Activated CD4-positive, alpha-beta T cell treated with anti-CD3 and anti-CD28 coated beads, Interleukin-10, Interleukin-2, amounts not matched to agents 100 ng/mL and 50 ng/mL, durations not matched to agents 16 hours and 8 hours (primary cell): ENCODE measurements at regions not wholly inside any gene's neighbourhood (a gene's known extent, or its start where the extent isn't known, plus 50 kb on each side); places are given as distances from the start of the nearest gene placed in this dataset.
A peak's percentile ranks its signal among the peaks of the same experiment; 100 is the strongest.
"Not testable (repeated sequence)": the region's sequence is repeated elsewhere in the genome, so short reads cannot be mapped to it uniquely, and the experiment has no call there.

Experiments
- DNase-seq: peaks from one replicate; pipeline ENCODE4 v3.0.0-alpha.2; 2020

DNA sequence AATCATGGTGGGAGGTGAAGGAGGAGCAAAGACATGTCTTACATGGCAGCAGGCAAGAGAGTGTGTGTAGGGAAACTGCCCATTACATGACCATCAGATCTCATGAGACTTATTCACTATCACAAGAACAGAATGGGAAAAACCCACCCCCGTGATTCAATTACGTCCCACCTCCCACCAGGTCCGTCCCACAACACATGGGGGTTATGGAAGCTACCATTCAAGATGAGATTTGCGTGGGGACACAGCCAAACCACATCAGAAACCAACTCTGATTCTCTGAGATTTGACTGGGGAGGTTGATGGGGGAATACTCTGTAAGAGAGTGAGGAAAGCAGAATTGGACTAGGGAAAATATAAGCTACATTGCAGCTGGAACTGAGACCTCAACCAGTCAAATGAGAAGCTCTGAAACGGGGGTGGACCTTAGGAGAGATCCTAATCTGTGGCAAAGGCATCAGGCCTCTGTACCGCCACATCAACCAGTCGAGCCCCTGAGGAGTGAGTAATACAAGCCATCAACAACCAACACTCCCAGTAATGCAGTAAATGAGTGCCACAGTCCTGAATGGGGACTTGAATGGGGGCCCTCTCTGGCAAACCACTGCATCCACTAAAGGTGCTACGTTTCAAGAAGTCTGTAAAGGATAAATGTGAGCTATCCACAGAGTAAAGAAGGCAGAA lies 207.9 kb upstream of the GADL1 start:
- DNase-seq: peak; percentile 45

DNA sequence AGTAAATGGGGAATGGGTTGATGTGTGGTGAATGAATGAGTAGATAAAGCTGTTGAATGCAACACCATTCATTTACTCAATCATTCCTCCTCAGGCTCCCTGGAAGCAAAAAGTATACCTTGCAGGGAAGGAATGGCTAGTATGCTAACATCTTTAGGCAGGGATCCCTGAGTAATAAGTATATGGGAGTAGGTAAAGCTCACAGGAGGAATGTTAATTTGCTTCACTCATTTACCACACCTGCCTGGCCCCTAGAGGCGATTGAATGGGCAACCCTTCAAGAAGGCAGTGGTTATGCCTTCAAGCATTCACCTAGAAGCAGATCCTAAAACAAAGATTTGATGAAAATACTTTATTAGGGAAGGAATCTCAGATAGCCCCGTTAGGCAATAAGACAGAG lies 208.7 kb upstream of the GADL1 start:
- no peak for DNase-seq

DNA sequence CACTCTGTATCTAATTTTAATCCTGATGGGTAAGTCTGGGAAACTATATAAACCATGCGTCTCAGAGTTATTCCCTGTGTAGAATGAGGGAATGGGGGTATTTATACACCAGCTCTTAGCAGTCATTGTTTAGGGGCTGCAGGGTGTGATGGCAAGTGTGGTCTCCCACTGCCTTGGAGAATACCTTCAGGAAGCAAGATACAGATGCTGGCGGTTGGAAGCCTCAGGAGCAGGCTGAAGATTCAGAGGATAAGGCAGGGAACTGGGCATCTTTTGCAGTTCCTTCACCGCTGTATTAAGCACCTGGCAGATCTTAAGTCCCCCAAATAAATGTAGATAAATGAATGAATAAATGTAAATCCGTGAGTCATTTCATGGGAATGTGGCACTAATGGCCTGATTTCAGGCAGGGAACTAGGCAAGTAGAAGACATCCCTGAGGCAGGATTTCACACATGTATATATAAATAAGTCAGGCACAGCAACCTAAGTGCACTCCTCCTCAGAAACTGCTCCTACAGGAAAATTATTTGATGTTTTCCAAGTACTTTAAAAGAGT lies 209.2 kb upstream of the GADL1 start:
- DNase-seq: no peak

DNA sequence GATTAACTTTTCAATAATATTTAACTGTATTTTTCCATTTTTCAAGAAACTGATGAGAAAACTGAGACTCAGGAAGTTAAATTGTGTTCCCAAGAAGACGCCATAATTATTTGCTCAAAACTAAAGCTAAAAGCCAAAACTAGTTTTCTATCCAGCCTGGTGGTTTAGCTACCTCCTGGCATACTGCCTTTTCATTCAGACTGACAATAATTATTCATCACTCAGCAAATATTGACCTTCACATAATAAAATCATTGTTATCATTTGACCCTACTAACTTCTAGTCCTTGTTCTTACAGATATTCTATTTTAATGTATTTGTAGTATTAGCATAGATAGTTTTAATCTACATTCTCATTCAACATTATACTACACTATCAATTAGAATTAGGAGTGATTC lies 210.6 kb upstream of the GADL1 start:
- DNase-seq: no peak

DNA sequence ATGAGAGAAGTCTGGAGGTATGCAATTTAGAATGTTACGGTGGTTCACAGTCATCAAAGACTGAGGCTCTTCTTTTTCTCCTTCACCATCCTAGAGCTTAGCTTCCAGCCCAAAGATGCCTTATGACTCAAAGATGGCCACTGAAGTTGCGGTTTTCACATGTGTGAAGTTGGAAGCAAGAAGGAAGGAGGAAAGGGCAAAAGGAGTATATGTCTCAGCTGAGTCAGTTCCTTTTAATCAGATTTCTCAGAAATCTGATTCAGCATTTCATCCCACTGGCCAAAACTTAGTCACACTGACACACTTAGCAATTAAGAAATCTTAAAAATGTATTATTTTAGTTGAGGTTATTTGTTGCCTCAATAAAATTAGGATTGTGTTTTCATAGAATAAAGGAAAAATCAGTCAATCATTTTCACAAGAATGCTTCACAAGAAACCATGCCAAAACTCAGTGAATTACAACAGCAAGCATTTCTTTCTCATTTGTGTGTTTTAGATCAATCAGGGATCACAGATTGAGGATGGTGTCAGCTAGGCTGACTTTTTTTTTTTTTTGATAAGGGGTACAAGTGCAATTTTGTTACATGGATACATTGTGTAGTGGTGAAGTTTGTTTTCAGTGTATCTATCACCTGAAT lies 211.1 kb upstream of the GADL1 start:
- peak; percentile 86 for DNase-seq

DNA sequence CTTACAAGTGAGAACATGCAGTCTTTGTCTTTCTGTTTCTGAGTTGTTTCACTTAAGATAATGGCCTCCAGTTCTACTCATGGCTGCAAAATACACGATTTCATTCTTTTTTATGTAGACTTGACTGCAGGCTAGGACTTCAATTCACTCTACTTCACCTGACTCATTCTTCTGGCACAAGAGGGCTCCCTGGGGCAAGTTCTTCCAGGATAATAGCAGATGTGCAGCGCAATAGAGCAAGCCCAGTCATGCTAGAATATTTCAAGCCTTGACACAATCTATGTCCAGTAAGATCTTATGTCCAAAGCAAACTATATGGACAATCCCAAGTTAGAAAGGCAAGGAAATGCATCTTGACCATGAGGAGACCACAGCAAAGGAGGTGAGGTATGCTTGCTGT lies 211.7 kb upstream of the GADL1 start:
- DNase-seq: no peak

DNA sequence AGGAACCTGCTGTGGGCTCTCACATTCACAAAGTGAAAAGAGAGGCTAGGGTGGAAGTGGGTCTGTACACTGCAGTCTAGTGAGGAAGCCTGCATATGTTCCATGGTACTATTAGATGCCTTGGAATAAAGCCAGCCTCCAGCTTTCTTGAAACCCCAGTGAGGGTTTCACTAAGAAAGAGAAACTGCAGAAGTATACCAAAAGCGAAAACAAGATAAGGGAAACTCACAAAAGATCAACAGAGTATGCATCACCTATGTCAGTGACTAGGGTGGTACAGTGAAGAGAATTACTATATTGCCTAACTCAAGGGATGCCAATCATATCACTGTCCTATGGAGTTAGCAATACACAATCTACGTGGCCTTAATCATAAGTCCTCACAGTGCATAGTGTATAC lies 212.5 kb upstream of the GADL1 start:
- DNase-seq: peak; percentile 64

DNA sequence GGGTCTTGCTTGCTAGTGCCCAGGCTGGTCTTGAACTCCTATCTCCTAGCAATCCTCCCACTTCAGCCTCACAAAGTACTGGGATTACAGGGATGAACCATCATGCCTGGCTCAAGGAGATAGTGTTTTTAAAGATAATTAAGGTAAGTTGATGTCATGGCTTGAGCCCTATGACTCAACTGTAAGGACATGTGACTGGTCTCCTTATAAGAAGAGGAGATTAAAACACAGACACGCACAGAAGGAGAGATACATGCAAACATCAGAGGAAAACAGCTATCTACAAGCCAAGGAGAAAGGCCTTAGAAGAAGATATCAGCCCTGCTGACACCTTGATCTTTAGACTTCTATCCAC lies 220.4 kb upstream of the GADL1 start:
- DNase-seq: no peak

DNA sequence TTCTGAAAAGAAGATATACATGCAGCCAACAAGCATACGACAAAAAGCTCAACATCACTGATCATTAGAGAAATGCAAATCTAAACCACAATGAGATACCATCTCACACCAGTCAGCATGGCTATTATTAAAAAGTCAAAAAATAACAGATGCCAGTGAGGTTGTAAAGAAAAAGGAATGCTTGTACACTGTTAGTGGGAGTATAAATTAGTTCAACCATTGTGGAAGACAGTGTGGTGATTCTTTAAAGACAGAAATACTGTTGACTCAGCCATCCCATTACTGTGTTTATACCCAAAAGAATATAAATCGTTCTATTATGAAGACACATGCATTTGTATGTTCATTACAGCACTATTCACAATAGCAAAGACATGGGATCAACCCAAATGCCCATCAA lies 221.1 kb upstream of the GADL1 start:
- DNase-seq: not testable (repeated sequence)

DNA sequence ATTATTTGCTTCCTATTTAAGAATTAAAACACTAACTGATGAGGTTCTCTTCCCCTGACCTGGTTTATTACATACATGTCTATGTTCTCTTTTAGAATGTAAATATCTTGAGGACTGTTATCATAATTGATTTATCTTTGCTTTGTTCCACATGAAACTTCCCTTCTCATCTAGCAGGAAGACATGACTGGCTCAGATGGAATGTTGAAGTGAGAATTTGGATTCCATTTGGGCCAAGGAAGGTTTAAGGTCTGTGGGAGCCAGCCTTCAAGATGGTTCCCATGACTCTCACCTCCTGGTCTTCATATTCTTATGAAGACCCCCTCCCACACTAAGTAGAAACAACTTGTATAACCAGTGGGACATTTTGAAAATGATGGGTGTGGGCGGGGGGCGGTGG lies 222.2 kb upstream of the GADL1 start:
- DNase-seq: no peak

DNA sequence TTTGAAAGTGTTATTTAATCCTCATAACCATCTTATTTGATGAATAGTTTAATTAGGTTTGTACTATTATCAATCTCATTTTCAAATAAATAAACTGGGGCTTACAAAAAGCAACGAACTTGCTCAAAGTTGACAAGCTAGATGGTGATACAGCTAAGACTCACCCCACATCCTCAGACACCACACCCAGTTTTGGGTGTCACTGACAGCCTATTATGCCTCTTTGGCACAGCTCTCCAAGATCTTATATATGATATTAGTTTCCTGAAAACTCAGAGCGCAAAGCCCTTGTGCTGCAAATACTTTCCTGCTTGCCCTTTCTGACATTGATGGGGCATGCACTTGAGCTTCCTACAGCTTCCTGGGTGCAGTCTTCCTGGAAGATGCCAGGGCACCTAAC lies 223.4 kb upstream of the GADL1 start:
- no peak for DNase-seq

DNA sequence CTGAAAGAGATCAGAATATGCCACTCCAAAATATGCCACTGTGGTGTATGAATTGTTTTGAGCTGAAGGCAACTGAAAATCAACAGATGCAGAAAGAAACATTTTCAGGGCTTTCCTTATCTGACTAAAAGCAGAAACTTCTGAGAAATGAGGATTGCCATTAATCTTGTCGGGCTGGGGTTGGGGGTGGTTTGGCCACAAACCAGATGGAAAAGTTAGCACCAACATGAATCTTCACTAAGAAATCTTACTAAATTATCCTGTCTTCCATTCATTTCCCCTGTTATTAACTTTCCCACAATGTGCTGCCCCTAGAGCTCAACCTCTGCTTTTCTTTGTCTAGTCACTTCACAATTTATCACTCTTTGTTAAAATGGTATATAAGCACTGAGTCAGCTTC lies 229.9 kb upstream of the GADL1 start:
- DNase-seq: no peak

DNA sequence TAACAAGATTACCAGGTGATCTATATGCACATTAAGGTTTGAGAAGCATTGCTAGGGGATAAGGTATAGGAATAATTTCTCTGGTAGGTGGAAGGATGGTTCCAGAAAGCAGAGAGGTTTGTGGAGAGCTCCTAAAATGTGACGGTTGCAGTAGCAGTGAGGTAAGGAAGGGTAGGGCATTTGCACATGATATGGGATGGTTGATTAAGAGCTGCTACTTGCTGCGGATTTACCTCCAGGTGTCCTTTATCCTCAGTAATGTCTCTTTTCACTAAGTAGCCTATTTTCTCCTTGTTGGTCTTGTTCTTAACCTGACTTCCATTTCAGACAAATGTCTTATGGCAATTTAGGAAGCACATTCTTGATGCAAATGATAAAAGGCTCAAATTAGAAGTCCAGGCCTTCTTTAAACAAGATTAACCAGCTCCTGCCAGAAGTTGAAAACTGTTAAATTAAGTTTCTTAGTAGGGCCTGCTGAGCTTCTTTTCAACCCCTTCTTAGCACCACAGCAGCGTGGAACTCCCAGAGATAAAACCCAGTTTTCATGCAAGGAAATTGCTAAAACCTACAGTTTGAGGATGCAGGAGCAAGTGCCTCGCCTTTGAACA lies 231.1 kb upstream of the GADL1 start:
- DNase-seq: no peak

DNA sequence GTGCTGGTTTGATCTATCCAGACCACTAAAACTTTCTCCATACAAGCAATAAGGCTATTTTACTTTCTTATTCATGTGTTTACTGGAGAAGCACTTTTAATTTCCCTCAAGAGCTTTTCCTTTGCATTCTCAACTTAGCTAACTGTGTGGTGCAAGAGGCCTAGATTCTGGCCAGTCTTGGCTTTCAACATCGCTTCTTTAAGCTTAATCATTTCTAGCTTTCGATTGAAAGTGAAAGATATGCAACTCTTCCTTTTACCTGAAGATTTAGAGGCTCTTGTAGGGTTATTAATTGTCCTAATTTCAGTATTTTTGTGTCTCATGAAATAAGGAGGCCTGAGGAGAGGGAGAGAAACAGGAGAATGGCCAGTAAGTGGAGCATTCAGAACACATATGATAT lies 234.8 kb upstream of the GADL1 start:
- no peak for DNase-seq

DNA sequence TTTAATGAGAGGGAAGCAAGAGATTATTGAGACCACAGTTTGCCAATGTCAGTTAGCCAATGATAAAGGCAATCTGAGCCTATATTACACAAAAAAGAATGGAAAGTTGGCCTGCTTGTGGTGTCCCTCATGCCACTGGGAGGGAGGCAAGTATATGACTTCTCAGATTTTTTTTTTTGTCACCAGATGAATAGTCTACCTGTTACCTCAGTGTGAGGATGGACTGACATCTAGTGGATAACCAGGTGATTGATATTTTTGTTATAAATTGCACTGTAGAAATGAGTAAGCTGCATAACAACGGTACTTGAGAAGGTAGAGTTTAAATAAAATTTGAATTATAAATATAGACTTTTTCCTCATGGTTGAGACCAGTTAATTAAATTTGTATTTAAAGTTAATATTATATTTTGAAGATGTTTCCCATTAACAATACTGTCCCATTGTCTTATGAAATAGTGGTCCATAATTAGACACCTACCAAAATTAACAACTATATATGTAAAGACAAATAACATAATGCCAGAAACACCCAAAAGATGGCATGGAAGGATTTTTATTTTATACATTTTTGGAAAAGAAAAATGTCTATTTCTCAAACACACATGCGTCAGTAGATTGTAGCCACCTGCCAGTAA lies 237.8 kb upstream of the GADL1 start:
- peak; percentile 37 for DNase-seq

DNA sequence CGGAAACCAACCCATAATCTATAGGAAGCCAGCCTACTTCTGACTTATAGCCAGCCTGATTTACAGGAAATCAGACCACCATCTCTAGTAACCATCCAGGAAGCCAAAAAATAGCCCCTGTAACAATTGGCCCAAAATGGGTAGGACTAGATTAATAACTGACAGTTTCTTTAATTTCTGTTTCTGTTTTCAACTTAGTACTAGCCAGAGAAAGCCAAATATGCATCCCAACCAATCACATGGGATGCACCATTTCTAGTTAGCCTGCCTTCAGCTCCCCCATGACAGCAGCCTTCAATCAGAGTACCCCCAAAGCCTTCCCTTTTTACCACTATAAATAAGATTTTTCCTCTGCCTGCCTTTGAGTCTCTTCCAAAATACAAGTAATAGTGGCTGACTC lies 239.1 kb upstream of the GADL1 start:
- no peak for DNase-seq

DNA sequence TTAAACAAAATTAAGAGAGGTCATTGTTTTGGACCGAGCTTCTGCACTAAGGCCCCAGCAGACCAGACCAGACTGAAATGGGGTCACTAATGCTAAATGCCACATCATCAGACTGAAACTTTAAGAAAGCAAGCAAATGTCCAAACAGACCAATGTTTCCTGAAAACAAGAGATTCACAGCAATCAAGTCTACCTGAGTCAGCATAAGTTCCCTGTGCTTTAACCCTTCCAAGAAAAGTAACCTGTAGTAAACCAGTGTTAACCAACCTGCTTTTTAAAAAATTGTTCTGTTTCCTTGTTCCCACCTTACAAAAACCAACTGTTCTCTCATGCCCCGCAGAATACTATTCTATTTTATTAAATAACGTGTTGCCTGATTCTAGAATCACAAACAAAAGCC lies 241.1 kb upstream of the GADL1 start:
- DNase-seq: no peak

DNA sequence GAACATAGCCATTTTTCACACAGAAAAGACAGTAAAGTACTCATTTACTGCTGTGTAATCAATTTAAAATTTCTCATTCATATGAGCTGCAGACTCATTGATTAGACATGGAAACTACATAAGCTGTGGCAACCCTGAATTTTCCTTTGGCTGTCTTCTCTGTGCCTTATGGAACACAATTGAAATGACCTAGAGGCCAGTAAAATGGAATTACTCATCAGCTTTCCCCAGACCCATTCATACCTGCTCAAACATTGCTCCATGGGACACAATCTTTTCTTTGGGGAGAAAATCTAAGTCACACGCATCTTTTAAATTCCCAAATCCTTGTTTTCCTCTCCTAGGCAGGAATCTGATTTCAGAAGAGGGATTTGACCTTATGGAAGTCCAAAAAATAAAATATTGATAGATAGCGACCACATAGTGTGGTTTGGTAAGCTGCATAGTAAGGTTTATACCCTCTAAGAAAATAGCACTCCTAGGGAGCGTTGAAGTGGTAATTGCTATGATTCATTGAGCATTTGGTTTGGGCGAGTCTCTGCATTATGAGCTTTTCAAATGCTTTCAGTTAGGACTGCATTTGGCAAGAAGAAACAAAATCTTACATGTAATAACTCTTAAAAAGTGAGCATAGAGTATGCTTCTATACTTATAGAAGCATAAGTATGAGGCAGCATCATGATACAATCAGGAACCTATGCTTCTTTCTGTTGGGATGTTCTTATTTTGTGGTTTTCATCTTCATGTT lies 243.4 kb upstream of the GADL1 start:
- no peak for DNase-seq

DNA sequence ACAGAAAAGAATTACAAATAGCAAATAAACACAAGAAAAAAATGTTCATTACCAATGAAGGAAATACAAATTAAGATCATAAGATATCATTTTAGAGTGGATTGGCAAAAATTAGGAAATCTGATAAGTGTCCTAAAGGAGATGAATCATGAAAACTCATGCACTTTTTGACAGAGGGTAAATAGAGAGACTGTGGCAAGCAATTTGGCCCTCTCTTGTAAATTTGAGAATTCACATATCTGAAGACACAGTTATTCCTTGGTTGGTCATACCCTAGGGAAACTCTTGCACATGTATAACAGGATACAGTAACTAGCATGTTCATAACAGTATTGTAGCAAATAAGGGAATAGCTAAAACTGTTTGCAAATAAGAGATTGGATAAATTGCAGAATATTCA lies 246.0 kb upstream of the GADL1 start:
- DNase-seq: no peak

DNA sequence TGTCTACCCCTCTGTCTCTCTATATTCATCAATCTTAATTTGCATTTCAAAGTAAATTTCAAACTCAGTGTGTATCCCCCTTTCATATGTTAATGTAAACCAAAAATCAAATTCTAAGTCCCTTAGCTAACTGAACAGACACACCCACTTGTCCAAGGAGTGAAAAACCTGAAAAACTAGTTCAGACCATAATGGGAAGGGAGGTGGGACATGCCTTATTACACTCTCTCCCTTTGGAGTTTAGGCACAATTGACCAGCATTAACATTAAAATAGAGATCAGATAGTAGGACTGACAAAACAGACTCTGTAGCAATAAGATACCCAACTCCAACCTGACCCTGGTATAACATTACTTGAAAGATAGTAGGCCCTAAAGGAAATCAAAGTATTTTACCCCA lies 247.7 kb upstream of the GADL1 start:
- no peak for DNase-seq

DNA sequence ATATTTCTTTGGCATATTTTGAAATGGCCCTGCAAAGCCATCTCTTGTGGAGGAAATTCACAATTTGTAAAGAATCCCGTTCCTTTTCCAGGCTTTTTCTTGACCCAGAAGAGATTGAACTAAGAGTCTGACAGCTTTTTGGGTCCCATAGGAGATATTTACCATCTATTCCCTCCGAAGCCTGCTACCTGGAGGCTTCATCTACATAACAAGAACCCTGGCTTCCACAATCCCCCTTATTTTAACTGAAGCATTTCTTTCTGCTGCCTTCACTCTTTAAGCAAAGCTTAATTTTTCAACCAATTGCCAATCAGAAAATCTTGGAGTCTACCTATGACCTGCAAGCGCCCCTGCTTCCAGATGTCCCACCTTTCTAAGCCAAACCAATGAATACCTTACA lies 248.1 kb upstream of the GADL1 start:
- DNase-seq: no peak

DNA sequence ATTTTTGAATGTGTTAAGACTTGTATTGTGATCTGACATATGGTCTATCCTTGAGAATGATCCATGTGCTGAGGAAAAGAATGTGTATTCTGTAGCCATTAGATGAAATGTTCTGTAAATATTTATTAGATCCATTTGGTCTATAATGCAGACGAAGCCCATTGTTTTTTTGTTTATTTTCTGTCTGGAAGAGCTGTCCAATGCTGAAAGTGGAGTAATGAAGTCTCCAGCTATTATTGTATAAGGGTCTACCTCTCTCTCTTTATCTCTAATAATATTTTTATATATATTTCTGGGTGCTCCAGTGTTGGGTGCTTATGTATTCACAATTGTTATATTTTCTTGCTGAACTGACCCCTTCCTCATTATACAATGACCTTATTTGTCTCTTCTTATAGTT lies 250.6 kb upstream of the GADL1 start:
- no peak for DNase-seq

DNA sequence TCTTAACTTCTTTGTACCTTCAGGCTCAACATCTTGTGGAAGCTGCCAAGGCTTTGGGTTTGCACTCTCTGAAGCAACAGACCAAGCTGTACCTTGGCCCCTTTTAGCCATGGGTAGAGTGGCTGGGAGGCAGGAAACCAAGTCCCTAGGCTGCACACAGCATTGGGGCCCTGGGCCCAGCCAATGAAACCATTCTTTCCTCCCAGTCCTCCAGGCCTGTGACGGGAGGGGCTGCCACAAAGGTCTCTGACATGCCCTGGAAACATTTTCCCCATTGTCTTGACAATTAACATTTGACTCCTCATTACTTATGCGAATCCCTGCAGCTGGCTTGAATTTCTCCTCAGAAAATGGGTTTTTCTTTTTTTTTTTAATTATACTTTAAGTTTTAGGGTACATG lies 253.1 kb upstream of the GADL1 start:
- no peak for DNase-seq
